ENCODE measurements at regions not wholly inside any gene's neighbourhood (a gene's known extent, or its start where the extent isn't known, plus 50 kb on each side); places are given as distances from the start of the nearest gene placed in this dataset.
"Not testable (repeated sequence)": the region's sequence is repeated elsewhere in the genome, so short reads cannot be mapped to it uniquely, and the experiment has no call there.

- no peak overlapping the region for H3K4me3 ChIP-seq (replicated peaks; ENCODE audit: insufficient read depth, low read length)
- DNase-seq (ENCODE audit: low read depth in 1 of 2, low spot score in 1 of 2), result no peak
- no peak overlapping the region for H3K27ac ChIP-seq (replicated peaks)
- no peaks in the 10 kb centered on the region for H3K27me3 ChIP-seq (ENCODE audit: insufficient read depth, poor library complexity, severe bottlenecking)
- TF ChIP-seq REST (IDR thresholded peaks at IDR 0.05; ENCODE audit: insufficient replicate concordance, low read depth) (no peak), GABPA (IDR thresholded peaks at IDR 0.05; ENCODE audit: low read depth) (no peak), POLR2AphosphoS5 (IDR thresholded peaks at IDR 0.05; ENCODE audit: low read depth) (no peak), CTCF (IDR thresholded peaks at IDR 0.05; ENCODE audit: insufficient read depth, low read length) (no peak), SPI1 (IDR thresholded peaks at IDR 0.05; ENCODE audit: borderline replicate concordance, low read depth) (no peak)
These were observed 277.0 kb upstream of the PTCHD4 start for GRCh38 chr6:48388044-48388443.

GRCh38 chr6:48378884-48379407 is 267.9 kb upstream of the PTCHD4 start:
- Histone ChIP-seq H3K27ac (replicated peaks) (no peak overlapping the region), H3K27me3 (ENCODE audit: insufficient read depth, poor library complexity, severe bottlenecking) (no peaks in the 10 kb centered on the region), H3K4me3 (replicated peaks; ENCODE audit: insufficient read depth, low read length) (no peak overlapping the region)
- no peak for DNase-seq (ENCODE audit: low read depth in 1 of 2, low spot score in 1 of 2)
- TF ChIP-seq GABPA (IDR thresholded peaks at IDR 0.05; ENCODE audit: low read depth) (no peak), REST (IDR thresholded peaks at IDR 0.05; ENCODE audit: insufficient replicate concordance, low read depth) (no peak), CTCF (IDR thresholded peaks at IDR 0.05; ENCODE audit: insufficient read depth, low read length) (no peak), POLR2AphosphoS5 (IDR thresholded peaks at IDR 0.05; ENCODE audit: low read depth) (no peak), SPI1 (IDR thresholded peaks at IDR 0.05; ENCODE audit: borderline replicate concordance, low read depth) (no peak)

GRCh38 chr6:48377115-48377514 is 266.1 kb upstream of the PTCHD4 start:
- no peak overlapping the region for H3K27ac ChIP-seq (replicated peaks)
- no peak for DNase-seq (ENCODE audit: low read depth in 1 of 2, low spot score in 1 of 2)
- no peak overlapping the region for H3K4me3 ChIP-seq (replicated peaks; ENCODE audit: insufficient read depth, low read length)
- H3K27me3 ChIP-seq (ENCODE audit: insufficient read depth, poor library complexity, severe bottlenecking), result no peaks in the 10 kb centered on the region
- TF ChIP-seq POLR2AphosphoS5 (IDR thresholded peaks at IDR 0.05; ENCODE audit: low read depth), result no peak
- no peak for TF ChIP-seq REST (IDR thresholded peaks at IDR 0.05; ENCODE audit: insufficient replicate concordance, low read depth)
- no peak for TF ChIP-seq CTCF (IDR thresholded peaks at IDR 0.05; ENCODE audit: insufficient read depth, low read length)
- TF ChIP-seq GABPA (IDR thresholded peaks at IDR 0.05; ENCODE audit: low read depth), result no peak
- TF ChIP-seq SPI1 (IDR thresholded peaks at IDR 0.05; ENCODE audit: borderline replicate concordance, low read depth), result no peak

- H3K27me3 ChIP-seq (ENCODE audit: insufficient read depth, poor library complexity, severe bottlenecking); H3K4me3 ChIP-seq (replicated peaks; ENCODE audit: insufficient read depth, low read length); H3K27ac ChIP-seq (replicated peaks); DNase-seq (ENCODE audit: low read depth in 1 of 2, low spot score in 1 of 2): not testable (repeated sequence)
These were observed 260.2 kb upstream of the PTCHD4 start for GRCh38 chr6:48371226-48371625.
